Osteocyte (in vitro differentiated cells): ENCODE measurements at regions not wholly inside any gene's neighbourhood (a gene's known extent, or its start where the extent isn't known, plus 50 kb on each side); places are given as distances from the start of the nearest gene placed in this dataset.

ENCODE experiments used
- DNase-seq: peaks from one replicate; pipeline ENCODE4 v3.0.0; 2021; ENCODE audit warnings: mixed read lengths; ENCODE audit not compliant: unreplicated experiment; ENCODE audit errors: extremely low spot score
- H3K27ac Mint-ChIP-seq: one replicate; pipeline ENCODE4 v1.8.0; 2021; ENCODE audit warnings: mild to moderate bottlenecking, mixed read lengths; ENCODE audit not compliant: unreplicated experiment
- H3K27me3 Mint-ChIP-seq: one replicate; pipeline ENCODE4 v1.8.0; 2021; ENCODE audit warnings: mixed read lengths; ENCODE audit not compliant: unreplicated experiment
- H3K36me3 Mint-ChIP-seq: one replicate; pipeline ENCODE4 v1.8.0; 2021; ENCODE audit warnings: mixed read lengths; ENCODE audit not compliant: unreplicated experiment
- H3K4me1 Mint-ChIP-seq: one replicate; pipeline ENCODE4 v1.8.0; 2021; ENCODE audit warnings: mixed read lengths; ENCODE audit not compliant: unreplicated experiment
- H3K4me3 Mint-ChIP-seq: one replicate; pipeline ENCODE4 v1.8.0; 2021; ENCODE audit warnings: mild to moderate bottlenecking, moderate library complexity, mixed read lengths; ENCODE audit not compliant: unreplicated experiment
- H3K9me3 Mint-ChIP-seq: one replicate; pipeline ENCODE4 v1.8.0; 2021; ENCODE audit warnings: mixed read lengths; ENCODE audit not compliant: unreplicated experiment
- TF ChIP-seq, protein P1 (sequence below): fragments of 200-600 bp; sonication (generic); IDR thresholded peaks from 2 replicates; pipeline ENCODE4 v1.5.0; 2021; ENCODE audit warnings: antibody characterized with exemption, mild to moderate bottlenecking, moderate library complexity

DNA sequence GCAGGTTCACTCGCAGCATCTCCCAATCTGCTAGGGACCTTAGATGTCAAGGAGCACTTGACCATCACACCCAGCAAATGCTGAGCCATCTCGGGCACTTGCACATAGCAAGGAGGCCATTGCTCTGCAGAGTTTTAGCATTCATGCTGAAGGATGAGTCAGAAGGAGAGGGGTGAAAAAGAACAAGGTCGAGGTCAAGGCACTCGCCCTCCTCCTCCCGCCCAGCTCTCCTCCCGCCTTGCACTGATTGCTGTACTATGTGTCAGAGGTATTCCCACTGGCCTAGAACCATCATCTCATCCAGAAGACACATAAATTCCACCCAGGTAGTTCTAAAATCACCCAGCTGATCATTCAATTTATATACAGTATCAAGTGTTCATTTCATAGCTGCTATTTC lies 255.1 kb upstream of the SP4 start:
- peaks cover 17% of the 10 kb centered on the region for H3K27me3 Mint-ChIP-seq
- no peak for DNase-seq

DNA sequence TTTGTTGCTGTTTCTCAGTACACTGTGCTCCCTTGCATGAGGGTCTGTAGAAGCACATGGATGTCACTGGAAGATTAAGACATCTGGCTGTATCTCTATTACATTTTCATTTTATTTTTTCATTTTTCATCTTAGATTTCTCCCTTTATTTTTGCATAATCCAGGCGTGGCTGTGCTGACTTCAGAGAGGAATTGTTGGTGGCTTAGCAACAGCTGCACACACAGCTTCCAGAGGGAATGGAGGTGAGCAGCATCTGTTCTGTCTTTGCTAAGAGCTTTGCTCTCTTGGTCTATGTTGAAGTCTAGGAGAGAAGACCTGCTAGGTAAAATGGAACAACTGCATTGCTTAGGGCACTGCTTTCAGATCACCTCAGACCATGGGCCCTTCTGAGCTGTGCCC lies 254.4 kb upstream of the SP4 start:
- TF ChIP-seq, protein P1, sequence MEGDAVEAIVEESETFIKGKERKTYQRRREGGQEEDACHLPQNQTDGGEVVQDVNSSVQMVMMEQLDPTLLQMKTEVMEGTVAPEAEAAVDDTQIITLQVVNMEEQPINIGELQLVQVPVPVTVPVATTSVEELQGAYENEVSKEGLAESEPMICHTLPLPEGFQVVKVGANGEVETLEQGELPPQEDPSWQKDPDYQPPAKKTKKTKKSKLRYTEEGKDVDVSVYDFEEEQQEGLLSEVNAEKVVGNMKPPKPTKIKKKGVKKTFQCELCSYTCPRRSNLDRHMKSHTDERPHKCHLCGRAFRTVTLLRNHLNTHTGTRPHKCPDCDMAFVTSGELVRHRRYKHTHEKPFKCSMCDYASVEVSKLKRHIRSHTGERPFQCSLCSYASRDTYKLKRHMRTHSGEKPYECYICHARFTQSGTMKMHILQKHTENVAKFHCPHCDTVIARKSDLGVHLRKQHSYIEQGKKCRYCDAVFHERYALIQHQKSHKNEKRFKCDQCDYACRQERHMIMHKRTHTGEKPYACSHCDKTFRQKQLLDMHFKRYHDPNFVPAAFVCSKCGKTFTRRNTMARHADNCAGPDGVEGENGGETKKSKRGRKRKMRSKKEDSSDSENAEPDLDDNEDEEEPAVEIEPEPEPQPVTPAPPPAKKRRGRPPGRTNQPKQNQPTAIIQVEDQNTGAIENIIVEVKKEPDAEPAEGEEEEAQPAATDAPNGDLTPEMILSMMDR, result no peak
- Mint-ChIP-seq H3K27ac (no peak overlapping the region), H3K27me3 (peaks cover 17% of the 10 kb centered on the region), H3K36me3 (no peaks in the 10 kb centered on the region), H3K4me3 (no peak overlapping the region), H3K4me1 (no peaks in the 10 kb centered on the region), H3K9me3 (peaks cover 4% of the 10 kb centered on the region)
- DNase-seq, result no peak

More for the DNA sequence above, 255.1 kb upstream of the SP4 start:
- Mint-ChIP-seq H3K4me1 (no peaks in the 10 kb centered on the region), H3K36me3 (no peaks in the 10 kb centered on the region), H3K27ac (no peak overlapping the region), H3K9me3 (peaks cover 4% of the 10 kb centered on the region), H3K4me3 (no peak overlapping the region)
- TF ChIP-seq, protein P1, result no peak

DNA sequence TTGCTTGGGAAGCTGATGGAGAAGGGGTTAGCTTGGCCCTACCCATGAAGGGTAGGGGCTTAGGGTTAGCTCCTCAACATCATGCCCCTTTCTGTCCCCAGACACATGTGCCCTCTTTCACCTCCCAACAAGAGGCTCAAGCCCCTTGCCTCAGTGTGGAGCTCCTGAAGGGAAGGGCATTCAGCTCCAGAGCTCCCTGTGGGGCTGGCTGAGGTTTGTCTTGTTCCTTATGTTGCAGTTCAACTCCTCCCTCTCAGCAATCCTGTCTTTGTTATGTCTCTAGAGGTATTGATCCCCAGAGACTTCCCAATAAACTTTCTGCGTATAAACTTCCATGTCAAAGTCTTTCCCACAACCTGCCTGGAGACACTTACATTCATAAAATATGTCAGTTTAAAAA lies 252.2 kb upstream of the SP4 start:
- no peak overlapping the region for H3K27ac Mint-ChIP-seq

DNA sequence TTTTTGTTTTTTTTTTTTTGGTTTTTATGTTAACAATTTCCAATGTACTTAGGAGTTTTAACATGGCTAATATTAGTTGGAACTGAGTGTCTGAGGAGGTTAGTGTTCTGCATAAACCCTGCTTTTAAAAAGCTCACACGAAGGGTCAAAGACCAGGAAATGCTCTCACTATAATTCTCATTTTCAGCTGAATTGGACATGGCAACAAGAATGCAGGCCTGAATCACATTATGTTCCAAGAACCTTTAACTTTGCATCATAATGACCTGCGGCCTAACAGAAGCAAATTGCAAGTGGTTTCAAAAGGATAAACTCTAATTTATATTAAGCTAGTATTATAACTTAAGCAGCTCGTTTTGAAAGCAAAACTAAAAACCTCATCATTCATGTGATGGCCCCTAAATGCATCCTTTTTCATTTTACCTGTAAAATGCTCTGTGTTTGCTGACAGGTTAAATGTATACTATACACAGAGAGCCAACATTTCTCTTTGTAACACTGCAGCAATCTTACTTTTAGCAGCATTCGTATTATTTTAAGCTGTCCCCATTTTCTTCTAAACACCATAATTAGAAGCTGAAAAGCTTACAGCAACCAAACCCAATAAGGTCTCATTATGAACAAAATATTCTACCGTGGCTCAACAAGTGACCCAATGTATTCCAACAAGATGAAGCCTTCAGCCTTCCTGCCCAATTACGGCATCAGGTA lies 242.8 kb upstream of the SP4 start:
- no peaks in the 10 kb centered on the region for H3K27me3 Mint-ChIP-seq
- TF ChIP-seq, protein P1, result no peak

More for the DNA sequence above, 252.2 kb upstream of the SP4 start:
- TF ChIP-seq, protein P1, result no peak
- H3K4me3 Mint-ChIP-seq, result no peak overlapping the region
- H3K9me3 Mint-ChIP-seq, result peaks cover 4% of the 10 kb centered on the region
- no peaks in the 10 kb centered on the region for H3K36me3 Mint-ChIP-seq
- no peaks in the 10 kb centered on the region for H3K4me1 Mint-ChIP-seq
- DNase-seq, result no peak
- H3K27me3 Mint-ChIP-seq, result no peaks in the 10 kb centered on the region

DNA sequence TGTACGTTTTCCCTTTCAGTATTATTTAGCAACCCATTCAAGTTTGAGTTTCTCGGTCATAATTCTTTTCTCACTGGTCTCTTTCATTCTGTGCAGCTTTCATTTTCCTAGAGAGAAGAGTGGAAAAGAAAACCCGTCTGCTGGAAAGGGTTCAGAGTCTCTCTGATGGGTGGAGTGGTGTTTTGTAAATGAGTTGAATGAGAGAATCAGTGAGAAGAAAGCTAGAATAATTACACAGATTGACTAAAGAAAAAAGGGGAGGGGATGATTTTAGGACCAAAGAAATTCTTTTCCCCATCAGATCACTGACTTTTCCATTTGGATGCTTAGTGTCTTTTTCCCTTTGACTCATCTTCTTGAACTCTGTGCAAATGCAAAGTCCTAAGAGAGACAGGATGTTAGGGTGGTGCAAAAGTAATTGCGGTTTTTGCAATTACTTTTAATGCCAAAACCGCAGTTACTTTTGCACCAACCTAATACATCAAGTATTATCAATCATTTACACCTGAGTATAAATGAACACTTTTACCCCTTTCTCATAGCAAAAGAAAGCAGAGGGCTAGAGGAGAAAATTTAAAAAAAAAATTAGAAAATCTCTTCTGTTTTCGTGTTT lies 242.1 kb upstream of the SP4 start:
- Mint-ChIP-seq H3K4me1 (no peaks in the 10 kb centered on the region), H3K27ac (no peak overlapping the region), H3K27me3 (no peaks in the 10 kb centered on the region), H3K36me3 (no peaks in the 10 kb centered on the region), H3K4me3 (no peak overlapping the region), H3K9me3 (peaks cover 24% of the 10 kb centered on the region)
- TF ChIP-seq, protein P1, result no peak
- DNase-seq, result no peak

More for the DNA sequence above, 242.8 kb upstream of the SP4 start:
- Mint-ChIP-seq H3K4me1 (no peaks in the 10 kb centered on the region), H3K36me3 (no peaks in the 10 kb centered on the region), H3K9me3 (peaks cover 24% of the 10 kb centered on the region), H3K27ac (no peak overlapping the region), H3K4me3 (no peak overlapping the region)
- DNase-seq, result no peak
